CD4-positive, alpha-beta memory T cell (primary cell): ENCODE measurements at regions not wholly inside any gene's neighbourhood (a gene's known extent, or its start where the extent isn't known, plus 50 kb on each side); places are given as distances from the start of the nearest gene placed in this dataset.

Experiments used
- CTCF ChIA-PET: fragments of 350-600 bp; sonication (Branson Sonifier 250); formaldehyde crosslinking; loops from one replicate; lab custom pipeline; 2021; ENCODE audit warnings: inconsistent platforms; ENCODE audit not compliant: partially characterized antibody; lab: Charles Lee
- POLR2A ChIA-PET: fragments of 350-600 bp; sonication (Branson Sonifier 250); formaldehyde crosslinking; loops from one replicate; lab custom pipeline; 2021; ENCODE audit not compliant: partially characterized antibody; lab: Charles Lee
- DNase-seq, 5 donors: peaks; one replicate each; pipeline versions ENCODE4 v3.0.0 to v3.0.0-alpha.2; 2020 to 2022; ENCODE audit warnings: mixed read lengths in 1 of 5
- H3K27ac ChIP-seq: one replicate; pipeline ENCODE4 v1.7.0; 2013; ENCODE audit warnings: low read depth, low read length
- H3K27me3 ChIP-seq: 2 replicates; pipeline ENCODE4 v1.7.0; 2013; ENCODE audit warnings: mild to moderate bottlenecking, low read length, moderate library complexity; ENCODE audit not compliant: insufficient read depth
- H3K36me3 ChIP-seq: 2 replicates; pipeline ENCODE4 v1.7.0; 2013; ENCODE audit warnings: mild to moderate bottlenecking, low read length, moderate library complexity; ENCODE audit not compliant: insufficient read depth
- H3K4me1 ChIP-seq: 2 replicates; pipeline ENCODE4 v1.7.0; 2013; ENCODE audit warnings: mild to moderate bottlenecking, low read length, moderate library complexity; ENCODE audit not compliant: insufficient read depth
- H3K4me3 ChIP-seq, 2 donors: one replicate each; pipeline ENCODE4 v1.7.0; 2013; ENCODE audit warnings: low read length in 2 of 2, mild to moderate bottlenecking in 1 of 2
- H3K9me3 ChIP-seq, 2 donors: one replicate each; pipeline ENCODE4 v1.7.0; 2013; ENCODE audit warnings: low read length in 2 of 2, control low read depth in 1 of 2; ENCODE audit not compliant: control insufficient read depth in 1 of 2
- H3K27ac Mint-ChIP-seq, 7 donors: one replicate each; pipeline ENCODE4 v1.8.0; 2020 to 2021; ENCODE audit warnings: mixed read lengths in 7 of 7, mild to moderate bottlenecking in 6 of 7, inconsistent platforms in 3 of 7, moderate library complexity in 3 of 7
- H3K27me3 Mint-ChIP-seq, 2 donors: one replicate each; pipeline ENCODE4 v1.8.0; 2020 to 2021; ENCODE audit warnings: mixed read lengths in 2 of 2
- H3K36me3 Mint-ChIP-seq, 2 donors: one replicate each; pipeline ENCODE4 v1.8.0; 2020 to 2021; ENCODE audit warnings: mixed read lengths in 2 of 2, inconsistent platforms in 1 of 2, mild to moderate bottlenecking in 1 of 2
- H3K4me1 Mint-ChIP-seq, 4 donors: one replicate each; pipeline ENCODE4 v1.8.0; 2020 to 2021; ENCODE audit warnings: mixed read lengths in 4 of 4, mild to moderate bottlenecking in 1 of 4
- H3K4me3 Mint-ChIP-seq, 8 donors: one replicate each; pipeline ENCODE4 v1.8.0; 2020 to 2021; ENCODE audit warnings: mixed read lengths in 8 of 8, mild to moderate bottlenecking in 7 of 8, moderate library complexity in 6 of 8, inconsistent platforms in 3 of 8
- H3K9me3 Mint-ChIP-seq, 8 donors: one replicate each; pipeline ENCODE4 v1.8.0; 2020 to 2021; ENCODE audit warnings: mixed read lengths in 8 of 8, mild to moderate bottlenecking in 5 of 8, inconsistent platforms in 3 of 8, moderate library complexity in 1 of 8
- intact Hi-C: fragments of 100-400 bp; cut with micrococcal nuclease; formaldehyde crosslinking; loops from one replicate; pipeline ENCODE4 v1.15.1; 2023

DNA sequence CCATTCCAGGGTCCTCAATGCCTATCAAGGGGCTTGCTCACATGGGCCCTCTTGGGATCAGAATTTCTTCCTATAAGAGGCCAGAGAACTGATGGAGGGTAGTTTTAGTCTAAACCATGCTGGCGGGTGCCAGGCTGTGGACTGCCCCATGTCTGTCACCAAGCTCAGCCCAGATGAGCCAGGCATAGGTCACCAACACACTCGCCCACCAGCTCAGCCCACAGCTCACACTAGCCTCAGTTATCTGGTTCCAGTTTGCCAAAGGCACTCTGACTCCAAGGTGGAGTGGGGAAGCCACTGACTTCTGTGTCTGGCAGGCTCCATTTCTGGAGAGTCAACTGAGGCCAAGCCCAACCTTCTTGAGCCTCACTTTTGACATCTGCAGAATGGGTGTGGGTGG, 50.7 kb upstream of the INSYN1 start:
- DNase-seq: no peak
- H3K4me1 Mint-ChIP-seq: no peaks in the 10 kb centered on the region
- H3K36me3 ChIP-seq: no peaks in the 10 kb centered on the region
- intact Hi-C loops: no loop called here
- ChIA-PET POLR2A (no interaction called here), CTCF (no interaction called here)
- no peak overlapping the region for H3K27ac Mint-ChIP-seq
- peaks cover 0 to 2% (median 0%) of the 10 kb centered on the region in 8 donors for H3K9me3 Mint-ChIP-seq
- peaks cover 3 to 4% of the 10 kb centered on the region in 2 donors for H3K27me3 Mint-ChIP-seq
- no peaks in the 10 kb centered on the region for H3K4me1 ChIP-seq
- no peak overlapping the region for H3K27ac ChIP-seq
- no peak overlapping the region for H3K4me3 Mint-ChIP-seq
- H3K4me3 ChIP-seq: no peak overlapping the region
- H3K9me3 ChIP-seq: no peaks in the 10 kb centered on the region
- H3K27me3 ChIP-seq: no peaks in the 10 kb centered on the region
- no peaks in the 10 kb centered on the region for H3K36me3 Mint-ChIP-seq

DNA sequence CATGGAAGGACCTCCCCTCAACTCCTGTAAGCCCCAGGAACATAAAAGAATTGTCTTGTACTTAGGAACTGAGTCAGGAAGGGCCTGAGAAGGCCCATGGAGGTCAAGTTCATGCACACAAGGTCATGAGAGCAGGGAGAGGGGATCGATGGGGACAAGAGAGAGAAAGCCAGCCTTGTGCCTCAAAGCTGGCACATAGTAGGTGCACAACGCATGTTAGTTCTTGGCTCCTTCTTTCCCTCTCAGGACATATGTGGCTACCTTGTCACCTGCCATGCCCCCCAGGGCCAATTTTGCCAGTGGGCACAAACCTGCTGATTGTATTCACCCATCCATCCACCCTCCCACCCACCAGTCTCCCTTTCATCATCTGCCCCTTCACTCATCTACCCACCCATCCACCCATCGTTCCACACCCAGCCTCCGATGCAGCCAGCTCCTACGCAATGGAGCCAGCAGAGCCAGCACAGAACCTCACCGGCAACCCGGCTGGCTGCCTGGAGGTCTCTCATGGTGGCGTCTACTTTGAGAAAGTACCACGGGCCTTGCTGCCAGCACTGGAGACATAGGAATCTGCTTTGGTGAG, 52.4 kb upstream of the INSYN1 start:
- ChIA-PET POLR2A (no interaction called here), CTCF (no interaction called here)
- Mint-ChIP-seq H3K9me3 (peaks cover 0 to 2% (median 0%) of the 10 kb centered on the region in 8 donors), H3K4me3 (no peak overlapping the region), H3K4me1 (no peaks in the 10 kb centered on the region), H3K27me3 (peaks cover 4 to 6% of the 10 kb centered on the region in 2 donors), H3K36me3 (no peaks in the 10 kb centered on the region), H3K27ac (no peak overlapping the region)
- Histone ChIP-seq H3K4me1 (no peaks in the 10 kb centered on the region), H3K9me3 (no peaks in the 10 kb centered on the region), H3K4me3 (no peak overlapping the region), H3K27me3 (no peaks in the 10 kb centered on the region), H3K36me3 (no peaks in the 10 kb centered on the region), H3K27ac (no peak overlapping the region)
- intact Hi-C loops: no loop called here
- no peak for DNase-seq

DNA sequence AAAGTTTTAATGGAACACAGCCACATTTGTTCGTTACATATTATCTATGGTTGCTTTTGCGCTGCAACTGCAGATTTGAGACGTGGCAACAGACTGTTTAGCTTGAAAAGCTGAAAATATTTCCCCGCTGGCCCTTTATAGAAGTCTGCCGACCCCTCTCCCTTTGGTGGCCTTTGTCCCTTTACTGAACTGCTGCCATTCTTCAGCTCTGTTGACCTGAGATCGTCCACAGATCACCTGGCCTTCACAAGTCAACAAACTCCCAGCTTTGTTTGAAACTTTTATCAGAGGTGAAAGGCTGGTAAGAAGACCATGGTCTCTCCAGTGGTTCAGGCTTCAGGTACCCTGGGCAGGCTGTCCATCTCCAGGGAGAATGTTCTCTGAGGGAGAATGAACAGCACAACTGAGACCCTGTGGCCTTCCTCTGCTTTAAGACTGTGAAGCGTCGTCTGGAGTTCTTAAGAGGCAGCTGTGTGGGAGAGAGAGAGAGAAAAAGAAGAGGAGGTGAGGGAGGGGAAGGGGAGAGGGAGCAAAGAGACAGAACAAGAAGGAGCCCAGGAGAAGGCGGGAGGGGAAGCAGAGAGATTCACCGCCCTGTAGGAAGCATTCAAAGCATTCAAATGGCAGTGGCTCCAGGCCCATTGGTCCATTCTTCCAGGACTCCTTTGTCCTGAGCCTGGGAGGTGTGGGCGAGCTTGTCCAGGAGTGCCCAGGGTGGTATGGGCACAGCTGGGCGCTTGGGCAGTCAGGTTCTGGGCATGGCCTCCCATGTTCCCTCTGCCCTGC, 53.7 kb upstream of the INSYN1 start:
- ChIA-PET POLR2A (no interaction called here), CTCF (no interaction called here)
- no peaks in the 10 kb centered on the region for H3K9me3 ChIP-seq
- H3K9me3 Mint-ChIP-seq: peaks cover 0 to 2% (median 0%) of the 10 kb centered on the region in 8 donors
- H3K4me3 ChIP-seq: no peak overlapping the region
- H3K36me3 Mint-ChIP-seq: no peaks in the 10 kb centered on the region
- no peak for DNase-seq
- H3K4me3 Mint-ChIP-seq: no peak overlapping the region
- H3K27me3 ChIP-seq: no peaks in the 10 kb centered on the region
- intact Hi-C loops: no loop called here
- no peaks in the 10 kb centered on the region for H3K4me1 Mint-ChIP-seq
- no peak overlapping the region for H3K27ac Mint-ChIP-seq
- no peak overlapping the region for H3K27ac ChIP-seq
- peaks cover 4 to 6% of the 10 kb centered on the region in 2 donors for H3K27me3 Mint-ChIP-seq
- no peaks in the 10 kb centered on the region for H3K36me3 ChIP-seq
- H3K4me1 ChIP-seq: no peaks in the 10 kb centered on the region

DNA sequence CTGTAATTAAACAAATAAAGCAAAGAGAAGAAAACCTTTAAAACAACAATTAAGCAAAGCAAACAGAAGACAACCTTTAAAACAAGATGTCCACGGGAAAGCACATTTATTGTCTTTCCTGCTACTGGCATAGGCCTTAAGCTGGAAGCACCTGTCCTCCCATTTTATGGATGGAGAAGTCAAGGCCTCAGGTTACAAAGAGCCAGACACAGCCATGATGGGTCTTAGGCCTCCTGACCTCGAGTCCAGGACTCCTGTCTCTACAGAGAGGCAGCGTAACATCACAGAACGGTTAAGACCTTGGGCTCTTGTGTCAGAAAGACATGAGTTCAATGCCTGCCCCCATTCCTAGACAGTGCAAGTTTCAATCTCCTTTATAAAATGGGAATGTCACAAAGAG, 54.7 kb upstream of the INSYN1 start:
- ChIA-PET CTCF (no interaction called here), POLR2A (no interaction called here)
- H3K27me3 ChIP-seq: no peaks in the 10 kb centered on the region

DNA sequence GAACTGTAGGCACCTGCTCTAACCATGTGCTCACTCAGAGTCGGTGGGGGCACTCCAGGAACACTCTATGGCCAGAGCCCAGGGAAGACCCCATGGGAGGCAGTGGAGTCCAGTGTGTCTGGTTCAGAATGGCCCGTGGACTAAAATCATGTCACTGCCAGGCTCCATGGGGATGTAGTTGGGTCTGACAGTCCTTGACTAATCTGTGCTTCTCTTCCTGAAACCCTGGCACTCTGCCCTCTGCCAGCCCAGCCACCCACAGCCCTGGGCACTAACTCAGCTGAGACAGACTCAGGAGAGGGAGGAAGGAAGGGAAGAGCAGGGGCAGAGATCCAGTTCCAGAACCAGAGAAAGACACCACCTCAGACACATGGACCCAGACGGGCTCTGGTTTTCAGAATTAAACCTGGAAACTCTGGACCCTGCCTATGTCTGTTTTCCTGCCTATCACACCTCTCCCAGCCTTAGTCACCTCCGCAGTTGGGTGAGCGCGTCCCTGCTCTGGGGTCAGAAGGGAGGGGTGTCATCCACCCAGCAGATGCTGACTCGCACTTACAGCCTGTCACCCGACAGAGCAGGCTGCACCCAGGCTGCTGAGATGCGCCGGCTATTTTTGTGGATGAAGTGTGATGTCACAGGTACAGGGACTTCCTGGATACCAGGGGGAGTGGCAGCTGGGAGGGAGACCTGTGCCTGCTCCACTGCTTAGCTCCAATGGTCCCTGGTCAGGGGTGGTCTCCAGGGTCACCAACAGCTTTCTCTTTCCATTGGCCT, 56.8 kb upstream of the INSYN1 start:
- Mint-ChIP-seq H3K4me1 (no peaks in the 10 kb centered on the region), H3K27ac (no peak overlapping the region), H3K36me3 (no peaks in the 10 kb centered on the region), H3K4me3 (no peak overlapping the region), H3K27me3 (peaks cover 4 to 6% of the 10 kb centered on the region in 2 donors), H3K9me3 (no peaks in the 10 kb centered on the region)
- no peak for DNase-seq
- no peak overlapping the region for H3K27ac ChIP-seq
- intact Hi-C loops: no loop called here
- H3K4me3 ChIP-seq: no peak overlapping the region
- H3K36me3 ChIP-seq: no peaks in the 10 kb centered on the region
- ChIA-PET CTCF (no interaction called here), POLR2A (no interaction called here)
- no peaks in the 10 kb centered on the region for H3K9me3 ChIP-seq
- H3K27me3 ChIP-seq: no peaks in the 10 kb centered on the region
- no peaks in the 10 kb centered on the region for H3K4me1 ChIP-seq

More for the DNA sequence above, 54.7 kb upstream of the INSYN1 start:
- Mint-ChIP-seq H3K9me3 (peaks cover 0 to 2% (median 0%) of the 10 kb centered on the region in 8 donors), H3K4me1 (no peaks in the 10 kb centered on the region), H3K36me3 (no peaks in the 10 kb centered on the region), H3K27me3 (peaks cover 4 to 6% of the 10 kb centered on the region in 2 donors), H3K27ac (no peak overlapping the region), H3K4me3 (no peak overlapping the region)
- intact Hi-C loops: no loop called here
- no peak for DNase-seq
- no peaks in the 10 kb centered on the region for H3K36me3 ChIP-seq
- H3K4me1 ChIP-seq: no peaks in the 10 kb centered on the region
- no peak overlapping the region for H3K27ac ChIP-seq
- no peaks in the 10 kb centered on the region for H3K9me3 ChIP-seq
- no peak overlapping the region for H3K4me3 ChIP-seq

DNA sequence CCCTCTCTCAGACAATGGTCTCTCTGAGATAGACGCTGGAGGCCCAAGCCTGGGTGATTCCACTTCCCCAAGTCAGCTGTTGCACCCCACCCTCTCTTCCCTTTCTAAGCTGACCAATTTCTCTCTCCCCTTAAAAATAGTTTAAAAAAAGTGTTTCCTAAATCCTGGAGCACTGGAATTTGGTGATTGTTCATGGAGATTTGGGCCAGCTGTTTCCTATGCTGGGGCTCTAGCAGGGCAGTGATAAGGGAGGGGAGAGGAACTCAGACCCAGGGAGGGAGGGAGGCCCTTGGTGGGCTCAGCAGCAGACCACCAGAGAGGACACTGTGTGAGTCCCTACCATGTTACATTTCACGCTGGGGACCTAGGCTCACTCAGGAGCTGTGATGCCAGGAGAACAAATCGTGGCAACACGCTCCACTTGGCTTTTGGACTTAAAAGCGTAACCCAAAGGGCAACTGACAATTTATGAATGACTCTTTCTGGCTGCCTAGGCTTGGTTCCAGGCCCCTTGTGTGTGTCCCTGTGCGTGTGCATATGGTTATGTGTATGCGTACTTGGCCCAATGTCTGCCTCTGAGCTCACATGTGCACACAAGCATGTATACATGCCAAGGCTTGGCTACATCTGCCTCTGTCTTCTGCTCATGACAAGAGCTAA, 59.8 kb upstream of the INSYN1 start:
- H3K36me3 ChIP-seq: no peaks in the 10 kb centered on the region
- no peak overlapping the region for H3K4me3 Mint-ChIP-seq
- no peak overlapping the region for H3K4me3 ChIP-seq
- no peak for DNase-seq
- no peaks in the 10 kb centered on the region for H3K9me3 Mint-ChIP-seq
- H3K4me1 Mint-ChIP-seq: no peaks in the 10 kb centered on the region
- peaks cover 0 to 2% of the 10 kb centered on the region in 2 donors for H3K27me3 Mint-ChIP-seq
- POLR2A ChIA-PET: no interaction called here
- no peak overlapping the region for H3K27ac ChIP-seq
- no peaks in the 10 kb centered on the region for H3K27me3 ChIP-seq
- H3K36me3 Mint-ChIP-seq: no peaks in the 10 kb centered on the region
- H3K27ac Mint-ChIP-seq: no peak overlapping the region
- CTCF ChIA-PET: no interaction called here
- intact Hi-C loops: no loop called here
- H3K4me1 ChIP-seq: no peaks in the 10 kb centered on the region
- no peaks in the 10 kb centered on the region for H3K9me3 ChIP-seq

DNA sequence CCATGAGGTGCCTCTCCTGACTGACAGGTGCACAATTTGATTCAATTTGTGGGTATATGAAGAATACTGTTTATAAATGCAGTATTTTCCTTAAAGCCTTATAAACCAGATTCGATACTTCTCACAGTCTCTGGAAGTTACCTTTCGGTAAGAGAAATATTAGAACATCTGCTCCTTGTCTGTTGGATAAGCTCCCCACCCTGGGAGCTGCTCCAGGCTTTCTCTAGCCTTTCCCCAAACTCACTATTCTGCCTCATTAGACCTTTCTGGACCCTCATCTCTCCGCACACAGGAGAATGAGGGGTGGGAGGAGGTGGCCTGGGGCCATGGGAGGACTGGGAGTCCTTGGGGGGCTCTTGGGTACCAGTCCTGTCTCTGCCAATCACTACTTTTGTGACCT, 59.8 kb upstream of the TBC1D21 start:
- Mint-ChIP-seq H3K27ac (no peak overlapping the region), H3K4me3 (no peak overlapping the region), H3K4me1 (no peaks in the 10 kb centered on the region), H3K27me3 (peaks cover 0 to 2% of the 10 kb centered on the region in 2 donors), H3K36me3 (no peaks in the 10 kb centered on the region), H3K9me3 (peaks cover 0 to 2% (median 0%) of the 10 kb centered on the region in 8 donors)
- Histone ChIP-seq H3K27ac (no peak overlapping the region), H3K9me3 (no peaks in the 10 kb centered on the region), H3K27me3 (no peaks in the 10 kb centered on the region), H3K4me3 (no peak overlapping the region), H3K36me3 (no peaks in the 10 kb centered on the region), H3K4me1 (no peaks in the 10 kb centered on the region)
- intact Hi-C loops: no loop called here
- ChIA-PET POLR2A (no interaction called here), CTCF (no interaction called here)
- DNase-seq: no peak
